ENCODE measurements at regions not wholly inside any gene's neighbourhood (a gene's known extent, or its start where the extent isn't known, plus 50 kb on each side); places are given as distances from the start of the nearest gene placed in this dataset.
A peak's percentile ranks its signal among the peaks of the same experiment; 100 is the strongest.
"Not testable (repeated sequence)": the region's sequence is repeated elsewhere in the genome, so short reads cannot be mapped to it uniquely, and the experiment has no call there.

GRCh38 chr20:53645582-53645897 lies 51.9 kb upstream of the ZNF217 start:
- peak overlapping the region; percentile 9 for H2AFZ ChIP-seq (ENCODE audit: low read depth, low read length, severe bottlenecking)
- H3K9ac ChIP-seq (ENCODE audit: low read length), result no peak overlapping the region
- no peak for TF ChIP-seq EZH2phosphoT487 (conservative IDR thresholded peaks at IDR 0.05; ENCODE audit: low read length)
- TF ChIP-seq CTCF (IDR thresholded peaks at IDR 0.05; ENCODE audit: insufficient read depth, low read length, poor library complexity, severe bottlenecking), result no peak
- H4K20me1 ChIP-seq (ENCODE audit: low read depth, low read length), result no peaks in the 10 kb centered on the region
- H3K27ac ChIP-seq (ENCODE audit: low read depth, low read length), result no peak overlapping the region
- no peaks in the 10 kb centered on the region for H3K79me2 ChIP-seq (ENCODE audit: insufficient read depth, low read length)
- H3K27me3 ChIP-seq (ENCODE audit: low read length), result no peaks in the 10 kb centered on the region
- no peaks in the 10 kb centered on the region for H3K36me3 ChIP-seq (ENCODE audit: low read length)
- H3K9me3 ChIP-seq (ENCODE audit: insufficient read depth, low read length), result no peaks in the 10 kb centered on the region
- no peaks in the 10 kb centered on the region for H3K9me2 ChIP-seq (replicated peaks; ENCODE audit: insufficient read depth, low read length)
- H3K4me3 ChIP-seq (ENCODE audit: insufficient read depth, low read length, poor library complexity, severe bottlenecking), result no peak overlapping the region
- H3F3A ChIP-seq (ENCODE audit: insufficient read depth), result no peaks in the 10 kb centered on the region
- no peak overlapping the region for H3K4me2 ChIP-seq (ENCODE audit: low read depth, low read length, poor library complexity, severe bottlenecking)

- H3K27me3 ChIP-seq (ENCODE audit: low read length); H3K27ac ChIP-seq (ENCODE audit: low read depth, low read length); H3K9me3 ChIP-seq (ENCODE audit: insufficient read depth, low read length); H3F3A ChIP-seq (ENCODE audit: insufficient read depth); H4K20me1 ChIP-seq (ENCODE audit: low read depth, low read length); H3K79me2 ChIP-seq (ENCODE audit: insufficient read depth, low read length); H3K36me3 ChIP-seq (ENCODE audit: low read length); H3K9ac ChIP-seq (ENCODE audit: low read length); H3K4me3 ChIP-seq (ENCODE audit: insufficient read depth, low read length, poor library complexity, severe bottlenecking); H2AFZ ChIP-seq (ENCODE audit: low read depth, low read length, severe bottlenecking); H3K9me2 ChIP-seq (replicated peaks; ENCODE audit: insufficient read depth, low read length); H3K4me2 ChIP-seq (ENCODE audit: low read depth, low read length, poor library complexity, severe bottlenecking): not testable (repeated sequence)
These were observed 50.5 kb upstream of the ZNF217 start for GRCh38 chr20:53644108-53644507.

Measured in SU-DHL-6 (cell line).